ENCODE measurements at regions not wholly inside any gene's neighbourhood (a gene's known extent, or its start where the extent isn't known, plus 50 kb on each side); places are given as distances from the start of the nearest gene placed in this dataset.

GRCh38 chr6:94026575-94026974, 607.2 kb upstream of the EPHA7 start:
- no peak for TF ChIP-seq NFRKB (IDR thresholded peaks at IDR 0.05)
- TF ChIP-seq FOXA1 (IDR thresholded peaks at IDR 0.05), result no peak
- TF ChIP-seq FOXM1 (IDR thresholded peaks at IDR 0.05; ENCODE audit: borderline replicate concordance), result no peak
- TF ChIP-seq BHLHE40 (IDR thresholded peaks at IDR 0.05; ENCODE audit: borderline replicate concordance), result no peak
- TF ChIP-seq SUZ12 (IDR thresholded peaks at IDR 0.05), result no peak
- no peak for TF ChIP-seq ARNT (IDR thresholded peaks at IDR 0.05)
- TF ChIP-seq L3MBTL2 (conservative IDR thresholded peaks at IDR 0.05), result no peak
